NCI-H526 treated with DMSO at 0.1 percent for 48 hours (cell line): ENCODE measurements at regions not wholly inside any gene's neighbourhood (a gene's known extent, or its start where the extent isn't known, plus 50 kb on each side); places are given as distances from the start of the nearest gene placed in this dataset.
A peak's percentile ranks its signal among the peaks of the same experiment; 100 is the strongest.
"Not testable (repeated sequence)": the region's sequence is repeated elsewhere in the genome, so short reads cannot be mapped to it uniquely, and the experiment has no call there.

Source experiments
- DNase-seq: peaks from one replicate; lab custom pipeline; 2025; lab: John Stamatoyannopoulos, UW

- DNase-seq: no peak
These were observed 1004.1 kb downstream of the TBL1XR1 start for GRCh38 chr3:176193032-176193730.

GRCh38 chr3:176190755-176191154, 1006.5 kb downstream of the TBL1XR1 start:
- DNase-seq: no peak

GRCh38 chr3:176183181-176183580, 1014.1 kb downstream of the TBL1XR1 start:
- DNase-seq: no peak

- no peak for DNase-seq
These were observed 1023.2 kb downstream of the TBL1XR1 start for GRCh38 chr3:176174060-176174459.

GRCh38 chr3:176172492-176172891, 1024.8 kb downstream of the TBL1XR1 start:
- DNase-seq: no peak

GRCh38 chr3:176167272-176167671, 1030.0 kb downstream of the TBL1XR1 start:
- DNase-seq: no peak

GRCh38 chr3:176160997-176161396, 1036.3 kb downstream of the TBL1XR1 start:
- DNase-seq: no peak

GRCh38 chr3:176159796-176160195, 1037.5 kb downstream of the TBL1XR1 start:
- no peak for DNase-seq

GRCh38 chr3:176155012-176155411, 1042.3 kb downstream of the TBL1XR1 start:
- no peak for DNase-seq

GRCh38 chr3:176149567-176149966, 1047.7 kb downstream of the TBL1XR1 start:
- DNase-seq: no peak

GRCh38 chr3:176147251-176147650, 1050.0 kb downstream of the TBL1XR1 start:
- peak; percentile 95 for DNase-seq

GRCh38 chr3:176141837-176142236, 1055.4 kb downstream of the TBL1XR1 start:
- no peak for DNase-seq

- DNase-seq: peak; percentile 10
These were observed 1076.8 kb downstream of the TBL1XR1 start for GRCh38 chr3:176120507-176120906.

GRCh38 chr3:176119826-176120225, 1077.5 kb downstream of the TBL1XR1 start:
- no peak for DNase-seq

GRCh38 chr3:176106380-176106779, 1090.9 kb downstream of the TBL1XR1 start:
- DNase-seq: no peak

- no peak for DNase-seq
These were observed 1100.3 kb downstream of the TBL1XR1 start for GRCh38 chr3:176097027-176097426.

GRCh38 chr3:176093892-176094291, 1103.4 kb downstream of the TBL1XR1 start:
- DNase-seq: not testable (repeated sequence)

GRCh38 chr3:176090727-176091126, 1106.6 kb downstream of the TBL1XR1 start:
- DNase-seq: no peak

GRCh38 chr3:176088962-176089383, 1108.3 kb downstream of the TBL1XR1 start:
- no peak for DNase-seq

GRCh38 chr3:176087066-176087697, 1110.1 kb downstream of the TBL1XR1 start:
- DNase-seq: no peak

GRCh38 chr3:176079785-176080184, 1117.5 kb downstream of the TBL1XR1 start:
- no peak for DNase-seq

- no peak for DNase-seq
These were observed 1118.4 kb downstream of the TBL1XR1 start for GRCh38 chr3:176078906-176079305.

- DNase-seq: no peak
These were observed 1121.8 kb downstream of the TBL1XR1 start for GRCh38 chr3:176075491-176075890.

- DNase-seq: no peak
These were observed 1122.2 kb downstream of the TBL1XR1 start for GRCh38 chr3:176075046-176075445.
